GM18868 (cell line): ENCODE measurements at regions not wholly inside any gene's neighbourhood (a gene's known extent, or its start where the extent isn't known, plus 50 kb on each side); places are given as distances from the start of the nearest gene placed in this dataset.
A peak's percentile ranks its signal among the peaks of the same experiment; 100 is the strongest.
"Not testable (repeated sequence)": the region's sequence is repeated elsewhere in the genome, so short reads cannot be mapped to it uniquely, and the experiment has no call there.

Source experiments
- ATAC-seq: cut with Tn5 transposase; IDR thresholded peaks from one replicate; pipeline ENCODE4 v1.9.1; 2021; ENCODE audit warnings: mild to moderate bottlenecking, moderate library complexity; ENCODE audit not compliant: unreplicated experiment

GRCh38 chr10:47711428-47711827 lies 52.0 kb downstream of the SYT15B start:
- ATAC-seq, result not testable (repeated sequence)

DNA sequence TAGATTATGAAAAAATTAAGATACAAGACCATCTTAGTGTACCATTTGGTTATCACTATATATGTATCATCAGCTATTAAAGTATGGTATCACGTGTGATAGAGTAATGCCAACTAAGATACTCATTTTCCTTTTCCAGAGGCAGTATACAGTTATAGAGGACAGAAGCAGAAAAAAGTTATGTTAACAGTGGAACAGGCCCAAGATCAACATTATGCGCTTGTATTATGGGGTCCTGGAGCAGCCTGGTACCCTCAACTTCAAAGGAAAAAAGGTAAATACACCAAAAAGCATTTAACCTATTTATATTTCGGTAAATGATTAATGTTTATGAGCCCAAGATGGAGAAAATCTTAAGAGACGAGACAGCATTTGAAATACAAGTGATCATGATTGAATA lies 52.9 kb downstream of the SYT15B start:
- ATAC-seq, result not testable (repeated sequence)

- ATAC-seq, result peak; percentile 99
Observed at GRCh38 chr10:47705698-47706414, 57.5 kb downstream of the SYT15B start.

DNA sequence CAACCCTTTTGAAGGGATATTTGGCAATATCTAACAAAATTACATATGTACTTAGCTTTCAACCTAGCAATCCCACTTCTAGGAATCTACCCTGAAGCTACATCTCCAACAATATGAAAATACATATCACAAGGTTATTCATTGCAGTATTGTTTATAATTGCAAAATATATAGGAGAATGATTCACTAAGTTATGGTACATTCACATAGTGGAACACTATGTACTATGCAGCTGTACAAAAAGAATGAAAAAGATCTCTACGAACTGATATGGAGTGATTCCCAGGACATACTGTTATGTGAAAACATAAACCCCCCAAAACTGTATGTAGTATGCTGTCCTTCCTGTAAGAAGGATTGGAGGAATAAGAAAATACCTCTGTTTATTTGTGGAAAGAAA lies 62.1 kb downstream of the SYT15B start:
- not testable (repeated sequence) for ATAC-seq

- not testable (repeated sequence) for ATAC-seq
Observed at GRCh38 chr10:47699854-47700253, 63.5 kb downstream of the SYT15B start.

DNA sequence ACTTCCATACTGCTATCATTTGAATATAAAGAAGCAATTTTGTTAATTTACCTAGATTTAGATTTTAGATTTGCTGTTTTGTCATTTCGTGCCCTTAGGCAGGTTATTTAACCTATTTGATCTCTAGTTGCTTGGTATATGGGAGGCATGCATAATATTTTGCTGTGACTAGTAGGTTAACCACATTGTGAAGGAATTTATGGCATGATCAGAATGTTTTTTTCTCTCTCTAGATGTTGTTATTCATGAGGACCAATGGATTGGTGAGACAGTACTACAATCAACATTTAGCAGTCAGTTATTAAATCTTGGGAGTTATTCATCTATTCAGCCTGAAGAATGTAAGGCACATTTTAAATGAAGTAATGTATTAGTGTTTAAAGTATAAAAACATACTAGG lies 67.2 kb downstream of the SYT15B start:
- not testable (repeated sequence) for ATAC-seq

DNA sequence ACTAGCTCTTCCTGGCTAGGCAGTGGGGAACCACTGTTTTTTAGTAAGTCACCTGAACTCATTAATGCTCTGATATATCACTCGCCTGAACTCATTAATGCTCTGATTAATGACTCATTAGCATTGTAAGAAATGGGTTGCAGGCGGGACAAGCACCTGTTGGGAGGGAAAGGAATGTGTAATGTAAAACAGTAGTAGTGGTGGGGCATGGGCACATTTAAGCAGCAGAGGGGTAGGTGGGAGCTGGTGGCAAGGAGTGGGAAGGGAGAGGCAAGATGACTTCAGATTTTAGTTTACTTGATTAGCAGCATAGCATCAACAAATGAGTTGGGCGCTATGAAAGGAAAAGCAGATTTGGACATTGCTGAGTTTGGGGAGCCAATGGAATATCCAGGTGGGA lies 68.2 kb downstream of the SYT15B start:
- not testable (repeated sequence) for ATAC-seq

GRCh38 chr10:47690304-47690703 lies 73.1 kb downstream of the SYT15B start:
- not testable (repeated sequence) for ATAC-seq

DNA sequence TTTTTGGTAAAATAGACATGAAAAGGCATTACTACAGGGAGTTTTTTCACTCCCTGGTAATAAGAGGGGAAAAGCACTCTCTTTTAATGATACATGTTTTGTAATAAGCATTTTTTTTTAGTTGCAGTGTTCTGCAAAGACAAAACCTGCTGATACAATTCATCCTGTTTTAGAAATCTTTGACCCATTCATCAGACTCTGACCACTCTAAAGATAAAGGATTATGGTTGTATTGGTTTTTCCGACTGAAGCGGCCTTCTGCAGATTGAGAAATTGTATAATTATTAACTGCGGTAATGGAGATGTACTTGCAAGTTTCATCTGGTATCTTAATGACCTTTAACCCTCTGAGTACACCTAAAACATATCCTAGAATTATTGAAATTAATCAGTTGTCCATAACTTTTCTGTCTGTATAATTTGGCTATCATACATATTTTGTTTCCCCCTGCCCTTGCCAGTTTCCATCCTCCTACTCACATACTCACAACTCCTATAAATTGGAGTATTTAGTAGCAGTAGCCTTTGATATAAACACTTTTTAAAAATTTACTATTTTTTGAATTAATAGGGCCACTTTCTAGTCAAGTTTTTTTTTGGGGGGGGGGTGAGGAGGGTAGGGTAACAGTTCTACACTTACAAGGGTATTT lies 79.4 kb downstream of the SYT15B start:
- ATAC-seq, result not testable (repeated sequence)

DNA sequence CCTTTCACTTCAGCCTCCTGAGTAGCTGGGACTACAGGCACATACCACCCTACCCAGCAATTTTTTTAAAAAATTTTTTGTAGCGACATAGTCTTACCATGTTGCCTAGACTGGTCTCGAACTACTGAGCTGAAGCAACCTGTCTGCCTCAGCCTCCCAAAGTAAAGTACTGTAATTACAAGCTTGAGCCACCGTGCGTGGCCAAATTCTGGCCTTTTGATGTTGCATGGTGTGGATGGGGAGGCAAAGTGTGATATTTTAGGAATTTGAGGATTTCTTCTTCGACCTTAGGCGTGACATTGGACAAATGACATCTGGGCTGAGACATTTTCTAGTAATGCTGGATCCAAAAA lies 81.8 kb downstream of the SYT15B start:
- not testable (repeated sequence) for ATAC-seq

- not testable (repeated sequence) for ATAC-seq
Observed at GRCh38 chr10:47680848-47681637, 82.3 kb downstream of the SYT15B start.

- not testable (repeated sequence) for ATAC-seq
Observed at GRCh38 chr10:47676102-47676501, 87.3 kb downstream of the SYT15B start.

DNA sequence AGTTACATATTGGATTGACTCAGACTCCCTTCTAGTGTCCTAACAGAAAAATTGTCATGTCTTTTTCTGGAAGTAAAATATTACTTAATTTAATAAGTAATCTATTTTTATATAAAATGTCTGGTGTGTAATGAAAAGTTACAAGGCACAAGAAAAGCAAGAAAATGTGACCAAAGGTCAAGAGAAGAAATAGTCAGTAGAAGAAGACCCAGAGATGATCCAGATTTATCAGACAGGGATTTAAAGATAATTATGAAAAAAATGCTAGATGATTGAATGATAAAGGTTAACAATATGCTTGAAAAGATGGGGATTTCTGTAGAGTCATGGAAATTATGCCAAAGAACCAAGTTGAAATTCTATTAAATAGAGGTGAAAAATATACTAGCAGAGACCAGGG lies 87.8 kb downstream of the SYT15B start:
- ATAC-seq, result not testable (repeated sequence)

DNA sequence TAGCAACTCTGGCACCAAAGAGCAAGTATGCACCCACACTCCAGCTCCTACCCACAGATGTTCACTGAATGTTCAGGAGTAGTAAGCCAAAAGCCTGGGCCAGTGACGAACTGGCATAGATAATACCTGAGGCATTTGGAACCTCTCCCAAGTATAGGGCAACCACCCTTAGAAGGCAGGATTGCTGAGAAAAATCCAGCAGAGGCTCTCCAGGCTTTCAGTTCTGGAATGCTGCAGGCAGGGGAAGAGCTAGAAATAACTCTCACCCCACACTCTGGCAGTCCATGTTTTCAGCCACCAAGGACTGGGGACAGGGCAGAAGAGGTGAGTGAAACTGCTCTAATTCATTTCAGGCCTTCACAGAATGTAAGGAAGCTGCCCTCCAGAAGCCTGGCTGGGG lies 90.3 kb downstream of the SYT15B start:
- ATAC-seq, result not testable (repeated sequence)

DNA sequence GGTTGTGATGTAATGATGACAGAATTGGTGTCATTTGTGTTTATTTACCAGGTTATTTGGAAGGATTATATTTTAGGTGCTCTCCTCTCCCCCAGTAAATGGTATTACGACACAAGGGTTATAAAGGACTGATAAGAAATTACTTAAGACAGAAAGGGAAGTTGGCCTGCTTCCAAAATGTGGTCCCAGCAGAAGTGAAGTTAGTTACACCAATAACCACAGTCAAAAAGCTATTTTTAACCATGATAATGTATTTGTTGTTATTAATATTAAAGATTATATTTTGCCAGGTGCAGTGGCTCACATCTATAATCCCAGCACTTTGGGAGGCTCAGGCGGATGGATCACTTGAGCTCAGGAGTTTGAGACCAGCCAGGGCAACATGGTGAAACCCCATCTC lies 92.5 kb downstream of the SYT15B start:
- ATAC-seq, result not testable (repeated sequence)

DNA sequence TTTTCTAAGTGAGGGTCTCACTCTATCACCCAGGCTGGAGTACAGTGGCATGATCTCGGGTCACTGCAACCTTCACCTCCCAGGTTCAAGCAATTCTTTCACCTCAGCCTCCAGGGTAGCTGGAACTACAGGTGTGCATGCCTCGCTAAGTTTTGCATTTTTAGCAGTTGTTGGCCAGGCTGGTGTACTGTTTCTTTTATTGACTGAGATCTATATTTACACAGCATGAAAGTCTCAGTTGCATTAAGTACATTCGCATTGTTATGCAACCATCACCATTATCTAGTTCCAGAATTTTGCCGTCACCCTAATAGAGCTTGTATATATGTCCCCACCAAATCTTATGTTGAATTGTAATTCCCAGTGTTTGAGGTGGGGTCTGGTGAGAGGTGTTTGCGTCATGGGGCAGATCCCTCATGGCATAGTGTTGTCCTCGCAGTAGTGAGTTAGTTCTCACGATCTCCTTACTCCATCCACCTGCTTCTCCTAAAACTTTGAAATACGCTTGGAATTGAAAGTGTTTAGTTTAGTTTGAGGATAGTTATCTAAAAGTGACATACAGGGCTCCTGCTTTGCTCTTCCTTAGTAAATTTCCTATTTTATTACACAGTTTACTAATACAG lies 101.3 kb downstream of the SYT15B start:
- ATAC-seq, result not testable (repeated sequence)

GRCh38 chr10:47656732-47657131 lies 106.7 kb downstream of the SYT15B start:
- not testable (repeated sequence) for ATAC-seq

DNA sequence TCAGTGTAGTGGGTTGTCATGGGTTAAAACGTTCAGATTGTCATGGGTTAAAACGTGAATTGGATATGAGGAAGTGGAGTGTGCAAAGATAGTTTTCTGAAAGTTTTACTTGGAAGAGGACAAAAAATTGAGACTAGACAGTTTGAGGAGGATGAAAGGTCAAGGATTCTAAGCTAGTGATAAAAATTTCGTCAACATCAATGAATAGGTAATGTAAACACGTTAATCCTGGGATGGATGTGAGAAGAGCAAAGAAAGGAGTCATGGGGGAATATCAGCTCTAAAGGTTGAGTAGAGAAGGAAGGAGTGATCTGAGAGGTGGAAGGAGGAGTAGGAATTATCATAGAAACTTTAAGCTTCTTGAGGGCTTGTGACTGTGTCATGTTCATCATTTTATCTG lies 109.2 kb downstream of the SYT15B start:
- not testable (repeated sequence) for ATAC-seq

GRCh38 chr10:47648594-47648993 lies 114.8 kb downstream of the SYT15B start:
- not testable (repeated sequence) for ATAC-seq

GRCh38 chr10:47647523-47648101 lies 115.8 kb downstream of the SYT15B start:
- not testable (repeated sequence) for ATAC-seq
